HEK293 (cell line): ENCODE measurements at regions not wholly inside any gene's neighbourhood (a gene's known extent, or its start where the extent isn't known, plus 50 kb on each side); places are given as distances from the start of the nearest gene placed in this dataset.

Experiments used
- CTCF ChIA-PET: fragments of 350-600 bp; formaldehyde crosslinking; extraction: SDS; loops from one replicate; lab custom pipeline; 2021; ENCODE audit warnings: antibody characterized with exemption; lab: Yijun Ruan, JAX
- POLR2A ChIA-PET: fragments of 300-600 bp; formaldehyde crosslinking; extraction: SDS; loops from one replicate; lab custom pipeline; 2020; ENCODE audit warnings: antibody characterized with exemption, inconsistent platforms; lab: Yijun Ruan, JAX
- H3K27ac ChIP-seq: fragments of 200-500 bp; sonication (Bioruptor generic); 2 replicates; pipeline ENCODE4 v1.5.1; 2014; ENCODE audit warnings: low read depth, low read length, control low read depth, inconsistent platforms; ENCODE audit errors: extremely low read depth
- H3K36me3 ChIP-seq, 2 experiments: fragments of 200-500 bp in 1 of 2; sonication (Bioruptor generic) in 1 of 2; 1 replicate in 1 of 2; 2 replicates in 1 of 2; pipeline ENCODE4 v1.5.1; 2014 to 2017; ENCODE audit warnings: inconsistent platforms in 2 of 2, low read length in 2 of 2; ENCODE audit not compliant: control insufficient read depth in 2 of 2, insufficient read depth in 1 of 2
- H3K4me1 ChIP-seq: fragments of 200-500 bp; sonication (Bioruptor generic); 2 replicates; pipeline ENCODE4 v1.5.1; 2014; ENCODE audit warnings: mild to moderate bottlenecking, low read length, inconsistent platforms; ENCODE audit not compliant: control insufficient read depth, insufficient read depth
- H3K4me3 ChIP-seq: 2 replicates; pipeline ENCODE4 v1.5.1; 2011; ENCODE audit warnings: low read depth, mild to moderate bottlenecking, control low read depth, low read length, moderate library complexity
- H3K9me3 ChIP-seq: fragments of 200-500 bp; sonication (Bioruptor generic); 2 replicates; pipeline ENCODE4 v1.5.1; 2014; ENCODE audit warnings: low read depth, low read length, inconsistent platforms; ENCODE audit not compliant: control insufficient read depth, insufficient read depth
- BCL6B ChIP-seq: fragments of 450-650 bp; formaldehyde crosslinking; IDR thresholded peaks from 2 replicates; pipeline ENCODE4 v1.5.1; 2017; ENCODE audit warnings: missing biosample characterization, missing genetic modification characterization
- HOXA7 ChIP-seq: sonication (generic); formaldehyde crosslinking; IDR thresholded peaks from 2 replicates; pipeline ENCODE4 v1.8.1; 2022; ENCODE audit warnings: missing genetic modification reagents, borderline replicate concordance
- MYNN ChIP-seq: fragments of 450-650 bp; formaldehyde crosslinking; IDR thresholded peaks from 2 replicates; pipeline ENCODE4 v1.5.1; 2016; ENCODE audit warnings: missing biosample characterization, missing genetic modification characterization, borderline replicate concordance
- PRDM10 ChIP-seq: fragments of 450-650 bp; formaldehyde crosslinking; IDR thresholded peaks from 2 replicates; pipeline ENCODE4 v1.5.1; 2016; ENCODE audit warnings: missing biosample characterization, missing genetic modification characterization
- YY1 ChIP-seq: fragments of 450-650 bp; formaldehyde crosslinking; IDR thresholded peaks from 2 replicates; pipeline ENCODE4 v1.5.1; 2018; ENCODE audit warnings: missing biosample characterization, missing genetic modification characterization
- ZBTB11 ChIP-seq: fragments of 450-650 bp; formaldehyde crosslinking; conservative IDR thresholded peaks from 2 replicates; pipeline ENCODE4 v1.5.1; 2016; ENCODE audit warnings: low read depth, missing biosample characterization, missing genetic modification characterization
- ZBTB20 ChIP-seq: fragments of 450-650 bp; formaldehyde crosslinking; IDR thresholded peaks from 2 replicates; pipeline ENCODE4 v1.5.1; 2016; ENCODE audit warnings: missing biosample characterization, missing genetic modification characterization
- ZEB2 ChIP-seq: fragments of 450-650 bp; formaldehyde crosslinking; IDR thresholded peaks from 2 replicates; pipeline ENCODE4 v1.5.1; 2016; ENCODE audit warnings: missing biosample characterization, missing genetic modification characterization
- ZFP3 ChIP-seq: fragments of 450-650 bp; formaldehyde crosslinking; IDR thresholded peaks from 2 replicates; pipeline ENCODE4 v1.5.1; 2016; ENCODE audit warnings: low read depth, missing biosample characterization, missing genetic modification characterization
- ZNF146 ChIP-seq: fragments of 450-650 bp; formaldehyde crosslinking; IDR thresholded peaks from 2 replicates; pipeline ENCODE4 v1.5.1; 2016; ENCODE audit warnings: missing biosample characterization, missing genetic modification characterization
- ZNF174 ChIP-seq: fragments of 450-650 bp; formaldehyde crosslinking; IDR thresholded peaks from 2 replicates; pipeline ENCODE4 v1.5.0; 2017; ENCODE audit warnings: missing biosample characterization, mild to moderate bottlenecking, missing genetic modification characterization
- ZNF37A ChIP-seq: fragments of 450-650 bp; IDR thresholded peaks from 2 replicates; pipeline ENCODE4 v1.5.1; 2018; ENCODE audit warnings: missing biosample characterization, missing genetic modification characterization
- ZNF423 ChIP-seq: fragments of 450-650 bp; formaldehyde crosslinking; IDR thresholded peaks from 2 replicates; pipeline ENCODE4 v1.5.1; 2016; ENCODE audit warnings: missing biosample characterization, missing genetic modification characterization
- ZNF549 ChIP-seq: fragments of 450-650 bp; IDR thresholded peaks from 2 replicates; pipeline ENCODE4 v1.5.1; 2018; ENCODE audit warnings: missing biosample characterization, missing genetic modification characterization, mild to moderate bottlenecking, inconsistent platforms, moderate library complexity
- ZNF555 ChIP-seq: fragments of 450-650 bp; formaldehyde crosslinking; conservative IDR thresholded peaks from 2 replicates; pipeline ENCODE4 v1.5.1; 2017; ENCODE audit warnings: missing biosample characterization, mild to moderate bottlenecking, missing genetic modification characterization, inconsistent platforms
- ZNF561 ChIP-seq: fragments of 450-650 bp; IDR thresholded peaks from 2 replicates; pipeline ENCODE4 v1.5.1; 2018; ENCODE audit warnings: missing biosample characterization, missing genetic modification characterization, borderline replicate concordance
- ZNF596 ChIP-seq: fragments of 450-650 bp; IDR thresholded peaks from 2 replicates; pipeline ENCODE4 v1.5.0; 2018; ENCODE audit warnings: missing biosample characterization, mild to moderate bottlenecking, missing genetic modification characterization, moderate library complexity
- ZNF658 ChIP-seq: fragments of 450-650 bp; formaldehyde crosslinking; IDR thresholded peaks from 2 replicates; pipeline ENCODE4; 2016; ENCODE audit warnings: missing biosample characterization, missing genetic modification characterization
- ZNF768 ChIP-seq: fragments of 450-650 bp; formaldehyde crosslinking; IDR thresholded peaks from 2 replicates; pipeline ENCODE4 v1.5.1; 2018; ENCODE audit warnings: missing biosample characterization, mild to moderate bottlenecking, missing genetic modification characterization
- ZNF791 ChIP-seq: fragments of 450-650 bp; formaldehyde crosslinking; IDR thresholded peaks from 2 replicates; pipeline ENCODE4 v1.5.1; 2016; ENCODE audit warnings: missing biosample characterization, missing genetic modification characterization
- ZSCAN16 ChIP-seq: fragments of 450-650 bp; formaldehyde crosslinking; IDR thresholded peaks from 2 replicates; pipeline ENCODE4 v1.5.1; 2016; ENCODE audit warnings: missing biosample characterization, missing genetic modification characterization
- ZSCAN30 ChIP-seq: fragments of 450-650 bp; IDR thresholded peaks from 2 replicates; pipeline ENCODE4 v1.5.1; 2018; ENCODE audit warnings: missing biosample characterization, mild to moderate bottlenecking, missing genetic modification characterization, moderate library complexity
- TF ChIP-seq, protein P1 (sequence below): fragments of 450-650 bp; formaldehyde crosslinking; IDR thresholded peaks from 2 replicates; pipeline ENCODE4 v1.5.1; 2016; ENCODE audit warnings: missing biosample characterization, missing genetic modification characterization

GRCh38 chr18:78390952-78391348, 588.7 kb upstream of the SALL3 start:
- Histone ChIP-seq H3K36me3 (no peaks in the 10 kb centered on the region), H3K4me3 (no peak overlapping the region), H3K27ac (no peak overlapping the region), H3K4me1 (no peaks in the 10 kb centered on the region), H3K9me3 (no peaks in the 10 kb centered on the region; the same call in 1 of the 2 replicates)
- POLR2A ChIA-PET = no interaction called here
- CTCF ChIA-PET = no interaction called here
- TF ChIP-seq ZSCAN16 (tag by site-specific recombination) (no peak), ZNF146 (tag by site-specific recombination) (no peak), ZBTB20 (tag by site-specific recombination) (no peak), ZEB2 (tag by site-specific recombination) (no peak)
- TF ChIP-seq, protein P1, sequence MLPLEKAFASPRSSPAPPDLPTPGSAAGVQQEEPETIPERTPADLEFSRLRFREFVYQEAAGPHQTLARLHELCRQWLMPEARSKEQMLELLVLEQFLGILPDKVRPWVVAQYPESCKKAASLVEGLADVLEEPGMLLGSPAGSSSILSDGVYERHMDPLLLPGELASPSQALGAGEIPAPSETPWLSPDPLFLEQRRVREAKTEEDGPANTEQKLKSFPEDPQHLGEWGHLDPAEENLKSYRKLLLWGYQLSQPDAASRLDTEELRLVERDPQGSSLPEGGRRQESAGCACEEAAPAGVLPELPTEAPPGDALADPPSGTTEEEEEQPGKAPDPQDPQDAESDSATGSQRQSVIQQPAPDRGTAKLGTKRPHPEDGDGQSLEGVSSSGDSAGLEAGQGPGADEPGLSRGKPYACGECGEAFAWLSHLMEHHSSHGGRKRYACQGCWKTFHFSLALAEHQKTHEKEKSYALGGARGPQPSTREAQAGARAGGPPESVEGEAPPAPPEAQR = no peak

DNA sequence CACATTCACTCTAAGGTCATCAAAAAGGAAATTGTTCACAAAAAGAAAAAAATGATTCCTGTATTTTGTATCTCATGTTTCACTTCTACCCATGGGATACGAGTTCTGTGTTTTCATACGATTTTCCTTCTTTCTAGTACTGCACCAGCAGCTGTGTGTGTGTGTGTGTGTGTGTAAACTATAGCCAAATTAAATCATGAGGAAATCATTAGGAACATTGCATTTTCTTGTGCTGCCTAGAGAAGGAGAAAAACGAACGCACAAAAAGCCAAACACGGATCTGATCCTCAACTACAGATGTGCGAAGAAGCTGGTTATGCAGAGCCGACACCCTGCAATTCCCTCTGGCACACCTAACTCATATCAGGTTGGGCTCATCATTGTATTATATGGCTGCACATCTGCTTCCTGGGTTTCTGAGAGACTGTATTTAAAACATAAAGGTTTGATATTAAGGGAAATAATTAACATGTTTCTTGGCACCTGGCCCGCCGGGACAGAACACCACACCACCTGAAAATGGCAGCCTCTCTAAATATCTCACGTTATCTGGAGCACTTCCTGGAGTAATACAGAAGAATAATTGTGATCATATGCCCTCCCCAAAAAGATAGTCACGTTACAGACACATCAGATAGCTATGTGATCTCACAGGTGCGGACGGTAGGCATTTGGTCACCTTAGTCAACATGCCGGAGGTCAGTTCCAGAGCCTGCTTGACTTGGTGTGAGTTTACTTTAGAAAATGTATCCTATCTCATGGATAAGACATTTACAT, 586.3 kb upstream of the SALL3 start:
- no peaks in the 10 kb centered on the region for H3K36me3 ChIP-seq
- POLR2A ChIA-PET = no interaction called here
- TF ChIP-seq MYNN (tag by site-specific recombination) = no peak
- TF ChIP-seq ZNF596 (tag by site-specific recombination) = no peak
- no peak for TF ChIP-seq BCL6B (tag by site-specific recombination)
- no peak for TF ChIP-seq ZNF549
- TF ChIP-seq ZNF658 (tag by site-specific recombination) = no peak
- no peak for TF ChIP-seq ZNF174 (tag by site-specific recombination)
- no peak for TF ChIP-seq ZNF555 (tag by site-specific recombination)
- no peak for TF ChIP-seq ZNF37A
- no peak for TF ChIP-seq HOXA7 (CRISPR knock-in tag)
- no peak for TF ChIP-seq ZSCAN30 (tag by site-specific recombination)
- TF ChIP-seq ZNF791 (tag by site-specific recombination) = no peak
- TF ChIP-seq PRDM10 (tag by site-specific recombination) = no peak
- no peak for TF ChIP-seq ZBTB11 (tag by site-specific recombination)
- TF ChIP-seq YY1 (tag by site-specific recombination) = no peak
- TF ChIP-seq ZFP3 = no peak
- TF ChIP-seq ZNF423 = no peak
- no peak for TF ChIP-seq ZNF768 (tag by site-specific recombination)
- no peak for TF ChIP-seq ZNF561 (tag by site-specific recombination)
- TF ChIP-seq, all 188 proteins: peak for 0
- Histone ChIP-seq H3K9me3 (no peaks in the 10 kb centered on the region), H3K4me3 (no peak overlapping the region), H3K27ac (no peak overlapping the region), H3K4me1 (no peaks in the 10 kb centered on the region)
- CTCF ChIA-PET = interaction anchor here (0.5 kb wide), 1 partner anchor 37 kb away, joined by 3 read pairs; no protein-coding TSS in a partner anchor
